ENCODE measurements at regions not wholly inside any gene's neighbourhood (a gene's known extent, or its start where the extent isn't known, plus 50 kb on each side); places are given as distances from the start of the nearest gene placed in this dataset.

- DNase-seq (ENCODE audit: low spot score) (no peak), ATAC-seq (ENCODE audit: insufficient number of reproducible peaks, low FRiP score, low read depth) (no peak)
- no peak overlapping the region for H3K4me3 ChIP-seq
Observed at GRCh38 chr1:80468356-80468755, 1332.4 kb upstream of the ADGRL2 start.

GRCh38 chr1:80462006-80462405, 1338.7 kb upstream of the ADGRL2 start:
- H3K9me3 ChIP-seq = no peaks in the 10 kb centered on the region
- H3K27ac ChIP-seq = no peak overlapping the region
- H3K36me3 ChIP-seq = no peaks in the 10 kb centered on the region
- H3K4me1 ChIP-seq (ENCODE audit: control insufficient read depth in 1 of 2, low read depth in 2 of 2) = no peaks in the 10 kb centered on the region
- no peak for TF ChIP-seq CTCF (IDR thresholded peaks at IDR 0.05)
- no peak overlapping the region for H3K4me3 ChIP-seq
- no peak for ATAC-seq (ENCODE audit: insufficient number of reproducible peaks, low FRiP score, low read depth)
- no peak for DNase-seq (ENCODE audit: low spot score)
- no peaks in the 10 kb centered on the region for H3K27me3 ChIP-seq (replicated peaks; ENCODE audit: insufficient read depth)

More at GRCh38 chr1:80468356-80468755, 1332.4 kb upstream of the ADGRL2 start:
- TF ChIP-seq CTCF (IDR thresholded peaks at IDR 0.05) = no peak
- H3K27me3 ChIP-seq (replicated peaks; ENCODE audit: insufficient read depth) = no peaks in the 10 kb centered on the region
- no peaks in the 10 kb centered on the region for H3K36me3 ChIP-seq
- no peaks in the 10 kb centered on the region for H3K4me1 ChIP-seq (ENCODE audit: control insufficient read depth in 1 of 2, low read depth in 2 of 2)
- H3K9me3 ChIP-seq = peaks cover 5% of the 10 kb centered on the region
- no peak overlapping the region for H3K27ac ChIP-seq

- DNase-seq (ENCODE audit: low spot score) (no peak), ATAC-seq (ENCODE audit: insufficient number of reproducible peaks, low FRiP score, low read depth) (no peak)
- H3K27ac ChIP-seq = no peak overlapping the region
- no peak overlapping the region for H3K4me3 ChIP-seq
- TF ChIP-seq CTCF (IDR thresholded peaks at IDR 0.05) = no peak
- no peaks in the 10 kb centered on the region for H3K9me3 ChIP-seq
- H3K4me1 ChIP-seq (ENCODE audit: control insufficient read depth in 1 of 2, low read depth in 2 of 2) = no peaks in the 10 kb centered on the region
- H3K27me3 ChIP-seq (replicated peaks; ENCODE audit: insufficient read depth) = no peaks in the 10 kb centered on the region
- H3K36me3 ChIP-seq = no peaks in the 10 kb centered on the region
Observed at GRCh38 chr1:80457409-80457808, 1343.3 kb upstream of the ADGRL2 start.

GRCh38 chr1:80453775-80454174, 1347.0 kb upstream of the ADGRL2 start:
- no peak for TF ChIP-seq CTCF (IDR thresholded peaks at IDR 0.05)
- Histone ChIP-seq H3K36me3 (no peaks in the 10 kb centered on the region), H3K27me3 (replicated peaks; ENCODE audit: insufficient read depth) (no peaks in the 10 kb centered on the region), H3K9me3 (no peaks in the 10 kb centered on the region), H3K27ac (no peak overlapping the region), H3K4me3 (no peak overlapping the region), H3K4me1 (ENCODE audit: control insufficient read depth in 1 of 2, low read depth in 2 of 2) (no peaks in the 10 kb centered on the region)
- no peak for DNase-seq (ENCODE audit: low spot score)
- no peak for ATAC-seq (ENCODE audit: insufficient number of reproducible peaks, low FRiP score, low read depth)

GRCh38 chr1:80450711-80451110, 1350.0 kb upstream of the ADGRL2 start:
- Histone ChIP-seq H3K9me3 (no peaks in the 10 kb centered on the region), H3K27ac (no peak overlapping the region), H3K36me3 (no peaks in the 10 kb centered on the region), H3K27me3 (replicated peaks; ENCODE audit: insufficient read depth) (no peaks in the 10 kb centered on the region), H3K4me1 (ENCODE audit: control insufficient read depth in 1 of 2, low read depth in 2 of 2) (no peaks in the 10 kb centered on the region), H3K4me3 (no peak overlapping the region)
- TF ChIP-seq CTCF (IDR thresholded peaks at IDR 0.05) = no peak
- DNase-seq (ENCODE audit: low spot score) (no peak), ATAC-seq (ENCODE audit: insufficient number of reproducible peaks, low FRiP score, low read depth) (no peak)
